Osteocyte (in vitro differentiated cells): ENCODE measurements at regions not wholly inside any gene's neighbourhood (a gene's known extent, or its start where the extent isn't known, plus 50 kb on each side); places are given as distances from the start of the nearest gene placed in this dataset.

Source experiments
- DNase-seq: peaks from one replicate; pipeline ENCODE4 v3.0.0; 2021; ENCODE audit warnings: mixed read lengths; ENCODE audit not compliant: unreplicated experiment; ENCODE audit errors: extremely low spot score
- H3K27ac Mint-ChIP-seq: one replicate; pipeline ENCODE4 v1.8.0; 2021; ENCODE audit warnings: mild to moderate bottlenecking, mixed read lengths; ENCODE audit not compliant: unreplicated experiment
- H3K27me3 Mint-ChIP-seq: one replicate; pipeline ENCODE4 v1.8.0; 2021; ENCODE audit warnings: mixed read lengths; ENCODE audit not compliant: unreplicated experiment
- H3K36me3 Mint-ChIP-seq: one replicate; pipeline ENCODE4 v1.8.0; 2021; ENCODE audit warnings: mixed read lengths; ENCODE audit not compliant: unreplicated experiment
- H3K4me1 Mint-ChIP-seq: one replicate; pipeline ENCODE4 v1.8.0; 2021; ENCODE audit warnings: mixed read lengths; ENCODE audit not compliant: unreplicated experiment
- H3K4me3 Mint-ChIP-seq: one replicate; pipeline ENCODE4 v1.8.0; 2021; ENCODE audit warnings: mild to moderate bottlenecking, moderate library complexity, mixed read lengths; ENCODE audit not compliant: unreplicated experiment
- H3K9me3 Mint-ChIP-seq: one replicate; pipeline ENCODE4 v1.8.0; 2021; ENCODE audit warnings: mixed read lengths; ENCODE audit not compliant: unreplicated experiment
- CTCF ChIP-seq: fragments of 200-600 bp; sonication (generic); IDR thresholded peaks from 2 replicates; pipeline ENCODE4 v1.5.0; 2021; ENCODE audit warnings: antibody characterized with exemption, mild to moderate bottlenecking, moderate library complexity

DNA sequence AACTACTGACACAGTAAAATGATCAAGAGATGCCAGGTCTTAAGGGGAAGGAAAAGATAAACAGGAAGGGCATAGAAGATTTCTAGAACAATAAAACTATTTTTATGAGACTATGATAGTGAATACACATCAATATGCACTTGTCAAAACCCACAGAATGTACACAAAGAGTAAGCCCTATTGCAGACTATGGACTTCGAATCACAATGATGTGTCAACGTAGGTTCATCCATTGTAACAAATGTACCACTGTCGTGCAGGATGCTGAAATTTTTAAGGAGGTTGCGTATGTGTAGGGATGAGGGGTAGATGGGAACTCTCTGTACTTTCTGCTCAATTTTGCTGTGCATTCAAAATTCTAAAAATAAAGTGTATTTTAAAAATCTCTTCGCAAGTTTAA lies 171.9 kb downstream of the KLF12 start:
- Mint-ChIP-seq H3K4me1 (peaks cover 20% of the 10 kb centered on the region), H3K9me3 (no peaks in the 10 kb centered on the region), H3K36me3 (no peaks in the 10 kb centered on the region), H3K27me3 (no peaks in the 10 kb centered on the region), H3K4me3 (no peak overlapping the region), H3K27ac (no peak overlapping the region)
- DNase-seq, result no peak
- TF ChIP-seq CTCF, result no peak

- Mint-ChIP-seq H3K9me3 (no peaks in the 10 kb centered on the region), H3K36me3 (no peaks in the 10 kb centered on the region), H3K4me3 (no peak overlapping the region), H3K27me3 (no peaks in the 10 kb centered on the region), H3K27ac (peak overlapping the region; percentile 82), H3K4me1 (peaks cover 16% of the 10 kb centered on the region)
- TF ChIP-seq CTCF, result no peak
- DNase-seq, result no peak
These were observed 173.0 kb downstream of the KLF12 start for GRCh38 chr13:73961181-73961580.

DNA sequence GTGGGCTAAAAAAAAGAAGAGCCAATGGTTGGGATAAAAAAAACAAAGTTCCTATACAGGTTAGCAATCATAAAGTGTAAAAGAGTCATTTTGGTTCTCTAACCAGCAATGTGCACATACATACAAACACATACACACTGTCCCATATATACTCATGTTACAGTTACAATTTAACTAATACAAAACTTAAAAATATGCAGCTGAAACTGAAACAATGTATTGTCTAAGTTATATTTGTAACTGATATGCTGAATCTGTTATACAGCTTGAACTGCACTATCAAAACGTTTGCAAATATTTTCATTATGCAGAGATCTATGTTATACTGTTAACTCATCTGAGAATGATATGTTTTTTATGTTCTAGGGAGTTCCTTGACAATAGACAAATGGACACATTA lies 173.7 kb downstream of the KLF12 start:
- Mint-ChIP-seq H3K27me3 (no peaks in the 10 kb centered on the region), H3K9me3 (no peaks in the 10 kb centered on the region), H3K4me3 (no peak overlapping the region), H3K27ac (no peak overlapping the region), H3K36me3 (no peaks in the 10 kb centered on the region), H3K4me1 (peaks cover 18% of the 10 kb centered on the region)
- TF ChIP-seq CTCF, result no peak
- no peak for DNase-seq

DNA sequence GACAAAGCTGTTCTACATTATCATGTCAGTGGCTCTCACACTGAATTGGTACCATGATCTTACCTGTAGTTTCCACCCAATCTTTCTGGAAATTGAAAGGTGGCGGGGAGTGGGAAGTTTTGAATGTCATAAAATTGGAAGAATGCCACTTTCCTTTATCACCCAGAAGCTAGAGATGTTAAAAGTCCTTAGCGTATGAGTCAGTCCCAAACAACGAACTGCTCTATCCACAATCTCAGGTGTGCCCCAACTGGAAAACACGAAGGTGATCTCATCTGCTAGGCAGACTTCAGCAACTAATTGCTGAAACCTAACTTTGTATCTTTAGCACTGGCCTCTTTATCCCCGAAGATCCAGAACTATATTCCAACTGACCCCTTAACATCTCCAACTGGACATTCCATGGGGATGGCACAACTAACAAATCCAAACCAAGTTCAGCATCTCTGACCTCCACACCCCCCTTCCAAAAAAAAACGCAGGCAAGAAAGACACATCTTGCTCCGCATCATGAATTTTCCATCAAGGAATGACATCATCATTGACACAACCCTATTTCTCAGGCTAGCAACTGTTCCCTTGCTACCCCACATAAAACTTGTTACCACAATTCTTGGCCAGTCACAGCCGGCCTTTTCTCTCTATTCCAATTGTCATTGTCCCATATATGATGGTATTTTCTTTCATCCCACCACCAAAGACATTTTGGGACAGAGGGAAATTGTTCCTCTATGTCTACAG lies 175.4 kb downstream of the KLF12 start:
- TF ChIP-seq CTCF, result no peak
- H3K4me3 Mint-ChIP-seq, result no peak overlapping the region
- no peaks in the 10 kb centered on the region for H3K9me3 Mint-ChIP-seq
- no peaks in the 10 kb centered on the region for H3K36me3 Mint-ChIP-seq
- H3K27ac Mint-ChIP-seq, result no peak overlapping the region
- DNase-seq, result no peak
- no peaks in the 10 kb centered on the region for H3K27me3 Mint-ChIP-seq
- H3K4me1 Mint-ChIP-seq, result peaks cover 18% of the 10 kb centered on the region

DNA sequence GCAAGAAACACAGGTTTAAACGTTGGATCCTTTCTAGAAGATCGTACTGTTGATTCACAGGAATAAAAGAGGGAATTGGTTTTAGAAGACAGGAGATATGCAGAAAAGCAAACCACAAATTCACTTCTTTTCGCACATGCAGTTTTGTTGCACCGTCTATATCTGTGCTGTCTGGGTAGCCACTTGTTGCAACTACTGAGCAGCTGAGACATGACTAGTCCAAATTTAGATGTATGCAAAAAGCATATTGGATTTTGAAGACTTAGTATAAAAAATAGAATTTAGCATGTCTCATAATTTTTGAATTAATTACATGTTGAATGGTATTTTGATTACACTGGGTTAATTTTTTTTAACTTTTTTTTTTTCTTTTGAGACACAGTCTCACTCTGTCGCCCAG lies 176.3 kb downstream of the KLF12 start:
- Mint-ChIP-seq H3K27me3 (no peaks in the 10 kb centered on the region), H3K4me1 (peaks cover 21% of the 10 kb centered on the region), H3K4me3 (no peak overlapping the region), H3K9me3 (no peaks in the 10 kb centered on the region), H3K27ac (no peak overlapping the region), H3K36me3 (no peaks in the 10 kb centered on the region)
- DNase-seq, result no peak
- TF ChIP-seq CTCF, result no peak
